ELR (cell line): ENCODE measurements at regions not wholly inside any gene's neighbourhood (a gene's known extent, or its start where the extent isn't known, plus 50 kb on each side); places are given as distances from the start of the nearest gene placed in this dataset.

ENCODE experiments used
- DNase-seq: peaks from one replicate; pipeline ENCODE4 v3.0.0-alpha.2; 2015; ENCODE audit warnings: low read depth

DNA sequence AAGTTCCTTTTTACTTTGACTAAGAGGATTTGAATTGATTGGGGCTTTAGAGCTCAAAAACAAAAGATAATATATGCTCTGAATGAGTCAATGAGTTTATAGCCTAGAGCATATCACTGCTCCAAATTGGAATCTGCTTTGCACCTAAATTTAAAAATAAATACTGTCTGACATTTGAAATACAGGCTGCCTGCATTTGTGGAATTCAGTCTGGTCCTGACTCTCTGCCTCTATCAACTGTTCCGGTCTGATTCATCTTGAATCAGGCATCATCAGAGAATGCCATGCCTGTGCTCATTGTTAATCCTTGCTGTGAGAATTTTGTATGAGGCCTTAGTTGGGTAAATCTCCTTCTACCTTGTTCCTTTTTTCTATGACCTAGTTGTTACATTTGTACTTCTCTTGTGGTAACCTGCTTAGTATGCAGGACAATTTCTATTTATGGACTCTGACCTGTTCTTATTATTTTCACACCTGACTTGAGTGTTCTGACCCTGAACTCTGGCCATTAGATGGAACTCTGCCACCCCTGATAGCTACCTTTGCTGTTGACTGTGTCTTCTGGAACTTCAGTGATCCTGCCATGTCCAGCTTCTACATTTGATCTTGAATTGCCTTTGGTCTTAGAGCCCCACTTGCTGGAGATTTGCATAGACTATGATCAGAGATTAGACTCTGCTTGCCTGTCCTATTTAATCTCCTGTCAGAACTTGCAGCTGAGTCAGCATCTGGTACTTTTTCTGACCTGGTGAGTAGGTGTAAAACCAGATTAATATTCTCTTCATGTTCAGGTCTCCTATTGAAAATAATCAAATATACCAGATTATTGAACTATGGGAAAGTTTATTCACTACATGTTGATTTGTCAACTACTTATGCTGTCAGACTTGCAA is 442.7 kb upstream of the HS3ST5 start:
- peak; percentile 57 for DNase-seq

GRCh38 chr6:114783783-114784182 is 441.0 kb upstream of the HS3ST5 start:
- no peak for DNase-seq

- DNase-seq = peak; percentile 19
Measured at GRCh38 chr6:114783083-114783482, 440.3 kb upstream of the HS3ST5 start.

GRCh38 chr6:114764866-114765265 is 422.0 kb upstream of the HS3ST5 start:
- no peak for DNase-seq

DNA sequence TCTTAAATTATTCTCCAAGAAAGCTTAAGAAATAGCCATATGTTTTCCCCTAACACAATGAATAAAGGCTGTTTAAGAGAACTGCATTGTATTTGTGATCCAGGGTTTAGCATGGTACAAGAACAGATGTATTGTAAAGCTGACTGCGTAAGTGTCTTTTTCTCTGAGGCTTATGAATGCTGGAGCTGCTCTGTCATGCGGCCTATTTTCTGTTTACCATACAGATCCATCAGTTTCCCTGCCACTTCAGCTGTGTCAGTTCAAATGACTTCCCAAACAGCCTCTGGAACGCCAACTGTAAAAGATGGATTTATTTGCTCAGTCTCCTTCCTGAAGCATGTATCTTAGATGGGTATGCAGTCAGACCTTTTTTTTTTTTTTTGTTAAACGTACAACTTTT is 419.3 kb upstream of the HS3ST5 start:
- no peak for DNase-seq

- DNase-seq = peak; percentile 63
Measured at GRCh38 chr6:114747995-114748625, 405.3 kb upstream of the HS3ST5 start.

DNA sequence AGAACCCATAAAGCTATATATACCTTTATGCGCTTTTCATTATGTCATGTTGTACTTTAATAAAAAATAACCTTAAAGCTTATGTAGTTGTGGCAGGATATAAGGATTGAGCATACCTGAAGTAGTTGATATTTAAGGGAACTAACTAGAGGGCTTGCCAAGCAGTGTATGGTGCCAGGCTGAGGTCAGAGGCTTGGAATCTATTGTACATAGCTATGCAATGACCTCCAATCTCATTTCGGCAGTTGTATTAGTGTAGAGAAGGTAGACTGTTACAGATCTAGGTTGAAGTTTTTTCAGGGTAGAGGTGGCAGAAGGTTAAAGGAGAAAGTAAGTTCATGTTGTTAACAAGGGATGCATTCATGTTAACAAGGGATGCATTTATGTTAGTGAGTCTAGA is 397.7 kb upstream of the HS3ST5 start:
- DNase-seq = no peak

DNA sequence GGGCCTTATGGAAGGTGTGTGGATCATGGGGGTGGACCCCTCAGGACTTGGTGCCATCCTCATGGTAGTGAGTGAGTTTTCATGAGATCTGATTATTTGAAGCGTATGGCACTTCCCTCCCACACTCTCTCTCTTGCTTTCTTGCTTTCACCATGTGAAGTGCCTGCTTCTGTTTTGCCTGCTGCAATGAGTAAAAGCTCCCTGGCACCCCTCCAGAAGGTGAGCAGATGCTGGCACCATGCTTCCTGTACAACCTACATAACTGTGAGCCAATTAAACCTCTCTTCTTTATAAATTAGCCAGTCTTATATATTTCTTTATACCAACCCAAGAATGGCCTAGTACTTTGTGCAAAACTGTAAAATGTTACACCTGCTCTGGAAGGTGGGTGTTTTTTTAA is 396.8 kb upstream of the HS3ST5 start:
- no peak for DNase-seq

DNA sequence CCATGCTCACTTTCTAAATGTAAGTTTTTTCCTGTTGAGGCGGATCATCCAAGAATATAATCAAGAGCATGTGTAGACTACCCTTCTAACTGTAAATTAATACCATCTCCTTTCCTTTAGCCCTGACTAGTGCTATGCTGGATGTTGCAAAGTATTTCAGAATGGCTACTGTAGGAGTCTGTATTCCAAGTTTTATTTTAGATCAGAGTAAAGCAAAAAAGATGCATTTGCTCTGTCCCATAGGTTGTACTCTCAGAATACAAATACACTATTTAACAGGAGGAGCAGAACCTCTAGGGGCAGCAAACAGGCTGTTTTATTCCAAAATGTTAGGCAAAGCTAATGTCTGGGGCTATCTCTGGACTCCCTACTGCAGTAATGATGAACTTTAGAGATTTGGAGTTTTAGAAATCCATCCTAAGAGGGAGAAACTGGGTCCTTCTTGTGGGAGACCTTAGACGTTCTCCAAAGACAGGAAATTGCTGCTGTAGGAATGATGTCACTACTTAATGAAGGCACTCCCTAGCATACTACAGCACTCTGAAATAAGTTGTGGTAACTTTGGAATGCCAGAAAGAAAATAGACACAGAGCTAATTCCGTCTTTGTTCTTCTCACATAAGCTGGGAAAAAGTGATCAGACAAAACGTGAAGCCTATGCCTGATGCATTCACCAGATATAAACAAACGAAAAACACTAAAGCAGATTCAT is 392.4 kb upstream of the HS3ST5 start:
- DNase-seq = no peak

DNA sequence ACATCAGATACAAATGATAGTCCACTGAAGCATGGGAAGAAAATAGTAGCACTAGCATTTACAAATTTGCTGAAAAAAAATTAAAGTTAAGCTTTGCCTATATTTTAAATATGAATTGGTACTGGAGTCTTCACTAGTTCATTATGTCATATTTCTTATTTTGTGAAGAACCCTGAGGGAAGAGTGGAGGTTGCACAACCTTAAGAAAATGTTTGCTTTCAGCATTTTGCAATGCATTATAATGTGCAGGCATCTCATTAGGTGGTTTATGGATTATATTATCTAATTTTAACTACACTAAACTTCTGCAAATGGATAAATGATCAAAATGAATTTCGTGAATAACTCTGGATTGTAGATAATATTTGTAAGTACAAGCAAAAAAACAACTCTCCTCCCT is 390.8 kb upstream of the HS3ST5 start:
- DNase-seq = no peak

- DNase-seq = no peak
Measured at GRCh38 chr6:114718716-114719270, 376.0 kb upstream of the HS3ST5 start.

DNA sequence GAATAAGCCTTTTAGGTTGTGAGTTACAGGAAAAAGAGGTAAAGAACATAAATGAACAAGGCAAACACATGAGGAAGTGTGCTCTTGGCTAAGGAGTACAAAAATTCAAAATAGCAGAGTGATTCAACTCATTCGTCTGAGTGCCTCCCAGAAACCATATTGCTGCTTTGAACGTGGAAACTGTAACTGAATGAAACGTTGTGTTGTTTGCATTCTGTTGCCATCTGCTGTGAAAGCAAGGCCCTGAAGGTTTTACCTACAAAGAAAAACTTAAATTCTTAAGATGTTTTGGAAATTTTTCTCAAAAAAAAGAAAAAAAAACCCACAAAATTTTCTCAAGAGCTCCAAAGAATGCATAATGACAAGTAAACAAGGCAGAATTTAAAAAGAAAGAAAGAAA is 375.4 kb upstream of the HS3ST5 start:
- no peak for DNase-seq

DNA sequence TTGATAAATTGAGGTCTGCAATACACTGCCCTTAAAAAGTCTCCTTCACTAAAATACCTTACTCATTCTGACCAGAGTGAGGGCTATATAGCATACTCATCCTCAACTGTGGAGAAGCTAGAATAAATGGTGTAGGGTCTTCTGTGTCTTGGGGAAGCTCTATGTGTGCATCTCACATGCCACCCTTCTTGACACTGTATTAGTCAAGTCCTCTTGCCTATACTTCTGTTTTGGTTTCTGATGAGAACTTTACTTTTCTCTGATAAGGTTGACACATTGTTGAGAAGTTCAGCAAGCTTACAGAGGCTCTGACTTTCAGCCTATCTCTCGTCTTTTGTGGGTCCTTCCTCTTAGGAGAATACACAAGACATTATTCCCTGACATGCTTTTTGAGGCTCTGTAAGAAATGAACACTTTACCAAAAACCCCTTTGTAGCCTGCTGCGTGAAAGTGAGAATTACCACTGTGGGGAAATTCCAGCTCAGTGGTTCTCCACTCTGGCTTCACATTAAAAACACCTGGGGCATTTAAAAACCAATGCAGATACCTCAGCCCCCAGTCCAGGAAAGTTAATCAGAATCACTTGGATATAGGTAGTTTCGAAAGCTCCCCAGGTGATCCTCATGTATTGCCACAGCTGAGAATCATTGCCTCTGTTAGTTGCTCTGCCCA is 372.1 kb upstream of the HS3ST5 start:
- no peak for DNase-seq

DNA sequence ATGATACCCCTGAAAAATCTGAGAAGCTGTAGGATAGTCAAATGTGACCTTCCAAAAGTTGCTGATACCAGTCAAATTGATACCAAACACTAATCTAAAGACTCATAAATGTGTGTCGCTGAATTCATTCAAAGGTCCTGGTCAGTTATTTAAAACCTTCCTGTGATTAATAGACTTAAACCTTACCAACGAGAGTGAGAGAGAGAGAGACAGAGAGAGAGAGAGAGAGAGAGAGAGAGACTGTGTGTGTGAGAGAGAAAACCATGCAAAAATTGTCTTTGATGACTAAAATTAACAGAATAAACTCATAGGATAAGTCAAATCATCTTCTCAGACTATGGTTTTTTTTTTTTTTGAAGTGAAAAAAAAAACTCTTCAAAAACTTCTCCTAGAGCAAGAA is 370.9 kb upstream of the HS3ST5 start:
- DNase-seq = no peak

DNA sequence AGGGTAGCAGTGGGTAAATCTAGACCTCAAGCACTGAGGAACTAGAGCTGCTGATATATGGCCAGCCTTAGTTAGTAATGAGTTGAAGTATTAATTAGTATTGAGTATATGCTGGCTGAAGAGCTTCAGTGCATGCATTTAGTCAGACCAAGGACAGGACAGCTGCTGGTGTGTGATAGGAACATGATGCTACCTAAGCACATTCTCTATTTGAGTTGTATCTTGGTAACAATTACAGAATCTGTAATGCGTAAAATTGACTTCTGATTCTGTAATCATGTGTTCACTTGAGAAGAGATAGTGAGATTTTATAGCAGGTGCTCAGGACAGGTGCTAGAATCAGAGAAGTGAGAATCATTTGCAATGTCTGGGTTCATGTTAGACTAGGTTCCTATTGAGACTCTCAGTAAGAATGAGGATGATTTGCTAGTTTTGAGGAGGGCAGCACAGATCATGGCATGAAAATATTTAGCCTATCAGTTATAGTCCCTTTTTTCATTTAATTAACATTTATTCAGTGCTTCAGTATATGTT is 369.4 kb upstream of the HS3ST5 start:
- no peak for DNase-seq

DNA sequence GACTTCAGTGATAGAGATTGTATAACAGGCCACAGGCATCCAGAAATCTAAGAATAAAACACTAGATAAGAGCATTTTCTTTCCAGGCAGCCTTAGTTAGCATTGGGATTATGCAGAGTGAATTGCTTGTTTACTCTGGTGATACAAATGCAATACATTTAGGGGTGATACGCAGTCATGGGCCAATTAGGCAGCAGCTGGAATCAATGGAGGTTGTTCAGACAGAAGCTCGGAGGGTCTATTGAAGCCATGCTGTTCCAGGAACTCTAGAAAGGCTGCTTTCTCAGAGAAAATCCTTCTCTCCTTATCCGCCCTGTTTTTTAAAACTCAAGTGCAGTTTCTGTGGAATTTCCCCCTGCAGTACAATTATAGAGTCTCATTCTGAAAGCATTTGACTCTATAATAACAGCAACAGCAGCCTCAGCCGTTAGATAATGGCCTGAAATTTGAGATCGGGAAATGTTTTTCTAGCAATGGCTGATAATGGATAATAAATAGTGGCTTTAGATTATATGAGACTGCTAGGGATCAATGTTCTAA is 364.3 kb upstream of the HS3ST5 start:
- no peak for DNase-seq

DNA sequence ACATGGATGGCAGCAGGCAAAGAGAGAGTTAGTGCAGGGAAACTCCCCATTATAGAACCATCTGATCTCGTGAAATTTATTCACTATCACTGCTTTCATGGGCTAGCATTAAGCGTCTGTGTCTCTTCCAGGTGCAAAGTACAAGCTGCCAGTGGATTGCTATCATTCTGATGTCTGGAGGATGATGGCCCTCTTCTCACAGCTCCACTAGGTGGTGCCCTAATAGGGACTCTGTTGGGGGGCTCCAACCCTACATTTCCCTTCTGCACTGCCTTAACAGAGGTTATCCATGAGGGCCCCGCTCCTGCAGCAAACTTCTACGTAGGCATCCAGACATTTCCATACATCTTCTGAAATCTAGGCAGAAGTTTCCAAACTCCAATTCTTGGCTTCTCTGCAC is 347.8 kb upstream of the HS3ST5 start:
- DNase-seq = no peak

- no peak for DNase-seq
Measured at GRCh38 chr6:114659513-114659912, 316.7 kb upstream of the HS3ST5 start.

DNA sequence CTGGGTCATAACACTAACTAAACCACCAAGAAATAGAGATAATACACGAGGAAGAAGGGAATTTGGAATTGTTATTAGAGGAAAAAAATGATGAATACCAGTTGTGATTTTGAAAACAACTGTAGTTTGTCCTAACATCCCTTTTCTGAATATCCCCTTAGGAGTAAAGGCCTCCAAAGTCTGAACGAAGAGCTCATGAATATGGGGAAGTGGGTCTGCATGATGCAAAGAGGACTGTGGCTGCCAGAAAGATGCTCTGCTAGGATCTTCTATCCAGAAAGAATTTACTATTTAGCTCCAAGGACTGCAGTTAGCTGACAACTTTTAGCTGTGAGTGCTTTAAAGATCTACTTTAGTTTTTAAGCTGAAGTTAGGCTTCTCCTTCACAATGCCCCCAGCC is 308.8 kb upstream of the HS3ST5 start:
- no peak for DNase-seq

GRCh38 chr6:114650891-114651290 is 308.1 kb upstream of the HS3ST5 start:
- no peak for DNase-seq

DNA sequence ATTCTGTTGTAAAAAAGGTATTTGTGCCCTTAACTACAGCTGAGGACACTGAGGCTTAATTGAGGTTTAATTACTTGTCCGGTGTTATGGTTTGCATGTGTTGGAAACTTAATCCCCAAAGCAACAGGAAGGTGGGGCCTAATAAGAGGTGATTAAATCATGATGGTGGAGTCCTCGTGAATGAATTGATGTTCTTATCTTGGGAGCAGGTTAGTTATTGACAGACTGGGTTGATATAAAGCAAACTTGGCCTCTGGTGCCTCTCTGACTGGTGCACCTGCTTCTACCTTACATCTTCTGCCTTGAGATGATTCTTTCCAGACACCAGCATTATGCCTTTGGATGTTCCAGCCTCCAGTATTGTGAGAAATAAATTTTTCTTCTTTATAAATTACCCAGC is 306.5 kb upstream of the HS3ST5 start:
- DNase-seq = no peak

DNA sequence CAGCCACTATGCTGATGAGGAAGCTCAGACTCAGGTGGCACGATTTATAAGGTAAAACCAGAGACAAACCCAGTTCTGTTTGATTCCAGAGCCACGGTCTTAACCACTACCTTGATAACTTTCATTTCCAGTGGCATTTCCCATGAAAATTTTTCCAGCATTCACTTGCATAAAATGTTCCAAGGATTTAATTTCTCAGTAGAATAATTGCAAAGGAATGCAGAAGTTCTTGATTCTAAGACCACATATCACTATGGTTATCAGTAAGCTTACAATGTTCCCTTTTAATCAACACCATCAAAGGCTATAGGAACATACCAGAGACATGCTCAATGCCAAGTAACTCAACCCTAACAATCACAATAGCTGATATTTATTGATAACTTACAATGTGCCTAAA is 306.0 kb upstream of the HS3ST5 start:
- DNase-seq = no peak
